Breast epithelium (tissue), 3 donors: ENCODE measurements at regions not wholly inside any gene's neighbourhood (a gene's known extent, or its start where the extent isn't known, plus 50 kb on each side); places are given as distances from the start of the nearest gene placed in this dataset.

ENCODE experiments used
- CTCF ChIP-seq, 3 donors: fragments of 450-650 bp; IDR thresholded peaks; one replicate each; pipeline ENCODE4 v1.5.1; 2016 to 2017; ENCODE audit warnings: antibody characterized with exemption in 3 of 3, mild to moderate bottlenecking in 3 of 3, moderate library complexity in 3 of 3
- POLR2A ChIP-seq: fragments of 450-650 bp; IDR thresholded peaks from one replicate; pipeline ENCODE4 v1.6.1; 2016; ENCODE audit warnings: antibody characterized with exemption, mild to moderate bottlenecking, moderate library complexity
- POLR2AphosphoS5 ChIP-seq, 3 donors: sonication (generic); formaldehyde crosslinking; IDR thresholded peaks; one replicate each; pipeline ENCODE4 v1.6.1; 2017; ENCODE audit warnings: antibody characterized with exemption in 3 of 3

GRCh38 chr1:117699953-117700352 is 94.1 kb downstream of the TENT5C start:
- TF ChIP-seq POLR2A, result no peak
- no peak for TF ChIP-seq CTCF (IDR thresholded peaks at IDR 0.05)
- no peak for TF ChIP-seq POLR2AphosphoS5 (IDR thresholded peaks at IDR 0.05)
